ENCODE measurements at regions not wholly inside any gene's neighbourhood (a gene's known extent, or its start where the extent isn't known, plus 50 kb on each side); places are given as distances from the start of the nearest gene placed in this dataset.

DNA sequence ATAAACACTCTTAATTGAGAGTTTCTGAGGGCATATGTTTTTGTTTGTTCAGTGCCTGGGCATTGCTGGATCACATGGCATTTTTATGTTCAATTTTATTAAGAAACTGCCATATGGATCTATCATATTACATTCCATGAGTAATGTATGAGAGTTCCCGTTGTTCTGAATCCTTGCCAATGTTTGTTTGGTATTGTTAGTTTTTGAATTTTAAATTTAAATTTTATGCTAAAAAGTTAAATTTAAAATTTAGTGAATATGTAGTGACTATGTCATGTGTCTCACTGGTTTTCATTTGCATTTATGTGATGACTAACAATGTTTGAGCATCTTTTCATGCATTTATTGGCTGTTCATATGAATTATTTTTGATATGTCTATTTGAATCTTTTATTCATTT lies 54.8 kb upstream of the GEMIN8 start:
- Histone ChIP-seq H3K36me3 (no peaks in the 10 kb centered on the region), H3K4me3 (no peak overlapping the region), H3K27me3 (peaks cover 0 to 38% of the 10 kb centered on the region in 2 donors), H3K27ac (no peak overlapping the region), H3K9me3 (no peaks in the 10 kb centered on the region), H3K4me1 (no peaks in the 10 kb centered on the region)
- TF ChIP-seq, protein P1, sequence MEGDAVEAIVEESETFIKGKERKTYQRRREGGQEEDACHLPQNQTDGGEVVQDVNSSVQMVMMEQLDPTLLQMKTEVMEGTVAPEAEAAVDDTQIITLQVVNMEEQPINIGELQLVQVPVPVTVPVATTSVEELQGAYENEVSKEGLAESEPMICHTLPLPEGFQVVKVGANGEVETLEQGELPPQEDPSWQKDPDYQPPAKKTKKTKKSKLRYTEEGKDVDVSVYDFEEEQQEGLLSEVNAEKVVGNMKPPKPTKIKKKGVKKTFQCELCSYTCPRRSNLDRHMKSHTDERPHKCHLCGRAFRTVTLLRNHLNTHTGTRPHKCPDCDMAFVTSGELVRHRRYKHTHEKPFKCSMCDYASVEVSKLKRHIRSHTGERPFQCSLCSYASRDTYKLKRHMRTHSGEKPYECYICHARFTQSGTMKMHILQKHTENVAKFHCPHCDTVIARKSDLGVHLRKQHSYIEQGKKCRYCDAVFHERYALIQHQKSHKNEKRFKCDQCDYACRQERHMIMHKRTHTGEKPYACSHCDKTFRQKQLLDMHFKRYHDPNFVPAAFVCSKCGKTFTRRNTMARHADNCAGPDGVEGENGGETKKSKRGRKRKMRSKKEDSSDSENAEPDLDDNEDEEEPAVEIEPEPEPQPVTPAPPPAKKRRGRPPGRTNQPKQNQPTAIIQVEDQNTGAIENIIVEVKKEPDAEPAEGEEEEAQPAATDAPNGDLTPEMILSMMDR (IDR thresholded peaks at IDR 0.05), result no peak
- no peak for DNase-seq (ENCODE audit: low spot score in 2 of 2)
- intact Hi-C loops (cut with DNase I; ENCODE audit: low total_unique reads), result no loop called here

DNA sequence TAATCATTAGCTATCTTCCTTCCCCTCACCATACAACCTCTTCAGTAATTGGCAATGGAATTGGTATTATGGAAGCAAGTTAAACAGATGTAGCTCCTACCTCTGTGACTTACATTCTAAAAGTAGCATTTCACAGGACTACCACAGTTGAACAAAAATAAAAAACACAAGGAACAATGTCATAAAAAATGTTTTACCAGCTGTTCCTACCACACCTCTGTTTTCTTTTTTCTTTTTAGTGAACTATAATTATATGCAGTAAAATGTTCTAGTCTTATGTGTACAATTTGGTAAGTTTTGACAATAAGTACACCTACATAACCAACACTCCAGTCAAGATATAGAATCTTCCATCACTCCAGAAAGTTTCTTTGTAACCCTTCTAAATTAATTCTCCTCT lies 54.1 kb upstream of the GEMIN8 start:
- no peaks in the 10 kb centered on the region for H3K36me3 ChIP-seq
- no peak overlapping the region for H3K4me3 ChIP-seq
- H3K27me3 ChIP-seq, result peaks cover 0 to 45% of the 10 kb centered on the region in 2 donors
- no peak for DNase-seq (ENCODE audit: low spot score in 2 of 2)
- intact Hi-C loops (cut with DNase I; ENCODE audit: low total_unique reads), result no loop called here
- no peak for TF ChIP-seq POLR2AphosphoS5 (IDR thresholded peaks at IDR 0.05)
- no peak for TF ChIP-seq POLR2A (IDR thresholded peaks at IDR 0.05)
- TF ChIP-seq, protein P1 (IDR thresholded peaks at IDR 0.05), result no peak
- H3K9me3 ChIP-seq, result no peaks in the 10 kb centered on the region
- no peaks in the 10 kb centered on the region for H3K4me1 ChIP-seq
- H3K27ac ChIP-seq, result no peak overlapping the region

DNA sequence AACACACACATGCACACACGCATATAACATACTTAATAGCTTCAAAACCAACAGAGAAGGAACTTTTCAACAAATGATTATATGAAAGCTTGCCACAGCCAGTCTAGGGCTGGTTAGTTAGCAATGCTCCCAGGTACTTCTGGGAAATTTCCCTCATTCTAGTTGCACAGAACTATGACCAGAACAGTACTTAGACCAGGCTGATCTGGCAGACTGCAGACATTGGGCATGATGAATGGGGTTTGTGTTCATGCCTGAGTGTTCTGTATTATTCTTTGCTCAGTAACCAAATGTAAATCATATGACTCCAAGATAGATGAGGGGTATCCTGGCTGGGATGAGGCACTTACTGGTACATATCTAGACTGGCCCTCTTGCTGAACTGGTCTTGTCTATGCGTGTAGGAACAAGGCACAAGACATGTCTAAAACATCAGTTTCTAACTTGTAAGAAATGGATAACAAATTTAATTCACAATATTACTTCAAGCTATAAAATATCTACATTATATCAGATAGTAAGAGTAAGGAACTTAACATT lies 50.3 kb upstream of the GEMIN8 start:
- DNase-seq (ENCODE audit: low spot score in 2 of 2), result no peak
- Histone ChIP-seq H3K9me3 (no peaks in the 10 kb centered on the region), H3K4me1 (no peaks in the 10 kb centered on the region), H3K36me3 (no peaks in the 10 kb centered on the region), H3K4me3 (no peak overlapping the region), H3K27me3 (peaks cover 0 to 66% of the 10 kb centered on the region in 2 donors), H3K27ac (no peak overlapping the region)
- TF ChIP-seq POLR2AphosphoS5 (IDR thresholded peaks at IDR 0.05), result no peak
- TF ChIP-seq, protein P1 (IDR thresholded peaks at IDR 0.05), result no peak
- intact Hi-C loops (cut with DNase I; ENCODE audit: low total_unique reads), result no loop called here
